Gastrocnemius medialis (tissue), 4 donors: ENCODE measurements at regions not wholly inside any gene's neighbourhood (a gene's known extent, or its start where the extent isn't known, plus 50 kb on each side); places are given as distances from the start of the nearest gene placed in this dataset.

Experiments used
- POLR2A ChIP-seq, 2 donors: fragments of 450-650 bp; IDR thresholded peaks; one replicate each; pipeline ENCODE4 v1.6.1; 2017; ENCODE audit warnings: antibody characterized with exemption in 2 of 2, mild to moderate bottlenecking in 2 of 2, moderate library complexity in 2 of 2
- TF ChIP-seq, protein P1 (sequence below), 5 experiments: fragments of 450-650 bp in 3 of 5; fragments of 200-600 bp in 2 of 5; sonication (generic) in 2 of 5; IDR thresholded peaks in 4 of 5; conservative IDR thresholded peaks in 1 of 5; 1 replicate in 4 of 5; 2 replicates in 1 of 5; pipeline ENCODE4 v1.5.1; 2016 to 2019; ENCODE audit warnings: antibody characterized with exemption in 5 of 5, mild to moderate bottlenecking in 3 of 5, moderate library complexity in 3 of 5

DNA sequence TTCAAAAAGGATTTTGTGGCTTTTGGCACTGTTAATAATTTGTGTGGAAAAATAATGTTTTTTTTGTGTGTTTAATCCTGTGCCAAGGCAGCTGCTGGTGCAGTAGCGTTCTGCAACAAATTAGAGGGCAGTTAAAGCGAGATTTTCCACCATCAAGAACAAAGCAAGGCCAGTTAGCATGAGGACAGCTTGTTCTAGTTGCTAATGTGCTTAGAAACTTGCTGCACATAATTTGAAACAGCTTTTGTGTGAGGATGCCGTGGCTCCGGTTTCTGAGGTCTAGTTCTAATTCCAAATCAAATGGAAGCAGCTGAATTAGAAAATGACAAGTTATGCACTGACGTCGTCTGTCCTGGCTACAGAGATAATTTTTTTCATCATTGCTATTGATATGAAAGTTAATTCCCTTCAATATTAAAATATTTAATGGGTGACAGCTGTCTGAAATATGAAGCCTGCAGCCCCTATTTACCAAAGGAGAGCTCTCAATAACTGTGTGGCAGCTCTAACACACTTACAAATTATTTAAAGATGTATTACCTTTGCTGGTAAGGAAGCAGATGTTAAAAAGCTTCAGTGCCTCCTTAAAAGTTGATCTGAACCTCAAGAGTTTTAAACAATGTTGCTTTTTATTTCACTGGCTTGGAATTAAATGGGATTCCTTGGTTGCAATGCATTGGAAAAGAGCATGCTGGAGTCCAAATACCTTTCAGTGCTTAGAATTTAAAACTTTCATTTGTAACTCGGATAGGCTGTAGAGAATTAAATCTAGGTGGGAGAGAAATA is 128.6 kb downstream of the SPATA31D1 start:
- TF ChIP-seq, protein P1, sequence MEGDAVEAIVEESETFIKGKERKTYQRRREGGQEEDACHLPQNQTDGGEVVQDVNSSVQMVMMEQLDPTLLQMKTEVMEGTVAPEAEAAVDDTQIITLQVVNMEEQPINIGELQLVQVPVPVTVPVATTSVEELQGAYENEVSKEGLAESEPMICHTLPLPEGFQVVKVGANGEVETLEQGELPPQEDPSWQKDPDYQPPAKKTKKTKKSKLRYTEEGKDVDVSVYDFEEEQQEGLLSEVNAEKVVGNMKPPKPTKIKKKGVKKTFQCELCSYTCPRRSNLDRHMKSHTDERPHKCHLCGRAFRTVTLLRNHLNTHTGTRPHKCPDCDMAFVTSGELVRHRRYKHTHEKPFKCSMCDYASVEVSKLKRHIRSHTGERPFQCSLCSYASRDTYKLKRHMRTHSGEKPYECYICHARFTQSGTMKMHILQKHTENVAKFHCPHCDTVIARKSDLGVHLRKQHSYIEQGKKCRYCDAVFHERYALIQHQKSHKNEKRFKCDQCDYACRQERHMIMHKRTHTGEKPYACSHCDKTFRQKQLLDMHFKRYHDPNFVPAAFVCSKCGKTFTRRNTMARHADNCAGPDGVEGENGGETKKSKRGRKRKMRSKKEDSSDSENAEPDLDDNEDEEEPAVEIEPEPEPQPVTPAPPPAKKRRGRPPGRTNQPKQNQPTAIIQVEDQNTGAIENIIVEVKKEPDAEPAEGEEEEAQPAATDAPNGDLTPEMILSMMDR (IDR thresholded peaks at IDR 0.05 in 4 of 5, conservative IDR thresholded peaks at IDR 0.05 in 1 of 5), result no peak
- no peak for TF ChIP-seq POLR2A (IDR thresholded peaks at IDR 0.05)
